RPMI8226 (cell line): ENCODE measurements at regions not wholly inside any gene's neighbourhood (a gene's known extent, or its start where the extent isn't known, plus 50 kb on each side); places are given as distances from the start of the nearest gene placed in this dataset.
A peak's percentile ranks its signal among the peaks of the same experiment; 100 is the strongest.

Source experiments
- DNase-seq: peaks from one replicate; pipeline ENCODE4 v3.0.0-alpha.2; 2015

- no peak for DNase-seq
Measured at GRCh38 chr12:91419809-91420208, 237.2 kb upstream of the DCN start.

- no peak for DNase-seq
Measured at GRCh38 chr12:91418221-91419090, 235.8 kb upstream of the DCN start.

- DNase-seq: no peak
Measured at GRCh38 chr12:91417650-91418049, 235.0 kb upstream of the DCN start.

- DNase-seq: no peak
Measured at GRCh38 chr12:91414636-91415035, 232.0 kb upstream of the DCN start.

- DNase-seq: peak; percentile 2
Measured at GRCh38 chr12:91413581-91414546, 231.2 kb upstream of the DCN start.

GRCh38 chr12:91406920-91407341 lies 224.3 kb upstream of the DCN start:
- DNase-seq: no peak

GRCh38 chr12:91404441-91404840 lies 221.8 kb upstream of the DCN start:
- no peak for DNase-seq

GRCh38 chr12:91401190-91401589 lies 218.6 kb upstream of the DCN start:
- DNase-seq: no peak

GRCh38 chr12:91400271-91400670 lies 217.7 kb upstream of the DCN start:
- no peak for DNase-seq

GRCh38 chr12:91397866-91398532 lies 215.4 kb upstream of the DCN start:
- no peak for DNase-seq

- DNase-seq: no peak
Measured at GRCh38 chr12:91396293-91396692, 213.7 kb upstream of the DCN start.

GRCh38 chr12:91395628-91396135 lies 213.1 kb upstream of the DCN start:
- no peak for DNase-seq

GRCh38 chr12:91394903-91395302 lies 212.3 kb upstream of the DCN start:
- DNase-seq: no peak

- no peak for DNase-seq
Measured at GRCh38 chr12:91388573-91388972, 206.0 kb upstream of the DCN start.

- DNase-seq: no peak
Measured at GRCh38 chr12:91387461-91388134, 205.0 kb upstream of the DCN start.

- no peak for DNase-seq
Measured at GRCh38 chr12:91384806-91385205, 202.2 kb upstream of the DCN start.

- DNase-seq: no peak
Measured at GRCh38 chr12:91384366-91384765, 201.7 kb upstream of the DCN start.

GRCh38 chr12:91383099-91383498 lies 200.5 kb upstream of the DCN start:
- DNase-seq: no peak

GRCh38 chr12:91382081-91382543 lies 199.5 kb upstream of the DCN start:
- peak; percentile 73 for DNase-seq

GRCh38 chr12:91381309-91381804 lies 198.7 kb upstream of the DCN start:
- no peak for DNase-seq

GRCh38 chr12:91380631-91381030 lies 198.0 kb upstream of the DCN start:
- no peak for DNase-seq
